ENCODE measurements at regions not wholly inside any gene's neighbourhood (a gene's known extent, or its start where the extent isn't known, plus 50 kb on each side); places are given as distances from the start of the nearest gene placed in this dataset.

- no peak overlapping the region for H3K27ac Mint-ChIP-seq
- no peaks in the 10 kb centered on the region for H3K9me3 Mint-ChIP-seq
- Histone ChIP-seq H3F3A (ENCODE audit: low read depth) (no peaks in the 10 kb centered on the region), H3K9me3 (ENCODE audit: low read depth) (no peaks in the 10 kb centered on the region), H3K27ac (no peak overlapping the region), H3K4me2 (no peak overlapping the region), H3K9ac (no peak overlapping the region), H3K4me3 (no peak overlapping the region), H3K36me3 (no peaks in the 10 kb centered on the region), H3K27me3 (no peaks in the 10 kb centered on the region), H3K79me2 (ENCODE audit: low read depth) (no peaks in the 10 kb centered on the region), H3K4me1 (no peaks in the 10 kb centered on the region), H4K20me1 (ENCODE audit: low read depth) (no peaks in the 10 kb centered on the region), H2AFZ (replicated peaks) (no peak overlapping the region)
- DNase-seq (ENCODE audit: low spot score): no peak
- H3K4me1 Mint-ChIP-seq: no peaks in the 10 kb centered on the region
- H3K27me3 Mint-ChIP-seq (ENCODE audit: insufficient read depth, low read depth): no peaks in the 10 kb centered on the region
- TF ChIP-seq, protein P1, sequence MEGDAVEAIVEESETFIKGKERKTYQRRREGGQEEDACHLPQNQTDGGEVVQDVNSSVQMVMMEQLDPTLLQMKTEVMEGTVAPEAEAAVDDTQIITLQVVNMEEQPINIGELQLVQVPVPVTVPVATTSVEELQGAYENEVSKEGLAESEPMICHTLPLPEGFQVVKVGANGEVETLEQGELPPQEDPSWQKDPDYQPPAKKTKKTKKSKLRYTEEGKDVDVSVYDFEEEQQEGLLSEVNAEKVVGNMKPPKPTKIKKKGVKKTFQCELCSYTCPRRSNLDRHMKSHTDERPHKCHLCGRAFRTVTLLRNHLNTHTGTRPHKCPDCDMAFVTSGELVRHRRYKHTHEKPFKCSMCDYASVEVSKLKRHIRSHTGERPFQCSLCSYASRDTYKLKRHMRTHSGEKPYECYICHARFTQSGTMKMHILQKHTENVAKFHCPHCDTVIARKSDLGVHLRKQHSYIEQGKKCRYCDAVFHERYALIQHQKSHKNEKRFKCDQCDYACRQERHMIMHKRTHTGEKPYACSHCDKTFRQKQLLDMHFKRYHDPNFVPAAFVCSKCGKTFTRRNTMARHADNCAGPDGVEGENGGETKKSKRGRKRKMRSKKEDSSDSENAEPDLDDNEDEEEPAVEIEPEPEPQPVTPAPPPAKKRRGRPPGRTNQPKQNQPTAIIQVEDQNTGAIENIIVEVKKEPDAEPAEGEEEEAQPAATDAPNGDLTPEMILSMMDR (IDR thresholded peaks at IDR 0.05): no peak
- no peak for TF ChIP-seq EZH2phosphoT487 (IDR thresholded peaks at IDR 0.05)
- TF ChIP-seq EZH2 (IDR thresholded peaks at IDR 0.05): no peak
- no peak overlapping the region for H3K4me3 Mint-ChIP-seq
- H3K36me3 Mint-ChIP-seq: no peaks in the 10 kb centered on the region
Observed at GRCh38 chr21:27719226-27719625, 752.3 kb upstream of the ADAMTS5 start.

GRCh38 chr21:27715131-27715530 is 748.2 kb upstream of the ADAMTS5 start:
- Histone ChIP-seq H4K20me1 (ENCODE audit: low read depth) (no peaks in the 10 kb centered on the region), H3K27ac (no peak overlapping the region), H2AFZ (replicated peaks) (no peak overlapping the region), H3K4me3 (no peak overlapping the region), H3F3A (ENCODE audit: low read depth) (no peaks in the 10 kb centered on the region), H3K79me2 (ENCODE audit: low read depth) (no peaks in the 10 kb centered on the region), H3K9me3 (ENCODE audit: low read depth) (no peaks in the 10 kb centered on the region), H3K4me2 (no peak overlapping the region), H3K9ac (no peak overlapping the region), H3K36me3 (no peaks in the 10 kb centered on the region), H3K4me1 (no peaks in the 10 kb centered on the region), H3K27me3 (no peaks in the 10 kb centered on the region)
- no peaks in the 10 kb centered on the region for H3K9me3 Mint-ChIP-seq
- H3K4me3 Mint-ChIP-seq: no peak overlapping the region
- TF ChIP-seq, protein P1 (IDR thresholded peaks at IDR 0.05): no peak
- TF ChIP-seq EZH2 (IDR thresholded peaks at IDR 0.05) (no peak), EZH2phosphoT487 (IDR thresholded peaks at IDR 0.05) (no peak)
- H3K4me1 Mint-ChIP-seq: no peaks in the 10 kb centered on the region
- DNase-seq (ENCODE audit: low spot score): no peak
- H3K36me3 Mint-ChIP-seq: no peaks in the 10 kb centered on the region
- H3K27me3 Mint-ChIP-seq (ENCODE audit: insufficient read depth, low read depth): no peaks in the 10 kb centered on the region
- H3K27ac Mint-ChIP-seq: no peak overlapping the region

GRCh38 chr21:27713154-27714109 is 746.5 kb upstream of the ADAMTS5 start:
- Histone ChIP-seq H3K79me2 (ENCODE audit: low read depth) (no peaks in the 10 kb centered on the region), H3F3A (ENCODE audit: low read depth) (no peaks in the 10 kb centered on the region), H3K4me2 (no peak overlapping the region), H2AFZ (replicated peaks) (no peak overlapping the region), H3K36me3 (no peaks in the 10 kb centered on the region), H3K4me1 (no peaks in the 10 kb centered on the region), H3K27ac (no peak overlapping the region), H3K9me3 (ENCODE audit: low read depth) (no peaks in the 10 kb centered on the region), H3K27me3 (no peaks in the 10 kb centered on the region), H3K4me3 (no peak overlapping the region), H4K20me1 (ENCODE audit: low read depth) (no peaks in the 10 kb centered on the region), H3K9ac (no peak overlapping the region)
- TF ChIP-seq EZH2 (IDR thresholded peaks at IDR 0.05) (no peak), EZH2phosphoT487 (IDR thresholded peaks at IDR 0.05) (no peak)
- TF ChIP-seq, protein P1 (IDR thresholded peaks at IDR 0.05): no peak
- Mint-ChIP-seq H3K4me1 (no peaks in the 10 kb centered on the region), H3K4me3 (no peak overlapping the region), H3K9me3 (peaks cover 2% of the 10 kb centered on the region), H3K27ac (no peak overlapping the region), H3K36me3 (no peaks in the 10 kb centered on the region), H3K27me3 (ENCODE audit: insufficient read depth, low read depth) (no peaks in the 10 kb centered on the region)
- DNase-seq (ENCODE audit: low spot score): no peak
